Ectodermal cell (in vitro differentiated cells): ENCODE measurements at regions not wholly inside any gene's neighbourhood (a gene's known extent, or its start where the extent isn't known, plus 50 kb on each side); places are given as distances from the start of the nearest gene placed in this dataset.
"Not testable (repeated sequence)": the region's sequence is repeated elsewhere in the genome, so short reads cannot be mapped to it uniquely, and the experiment has no call there.

Experiments used
- H3K27ac ChIP-seq: 2 replicates; pipeline ENCODE4 v1.7.0; 2013; ENCODE audit warnings: mild to moderate bottlenecking, low read depth, low read length; ENCODE audit not compliant: insufficient read depth, poor library complexity, severe bottlenecking
- H3K27me3 ChIP-seq: 2 replicates; pipeline ENCODE4 v1.7.0; 2013; ENCODE audit warnings: mild to moderate bottlenecking, low read length; ENCODE audit not compliant: insufficient read depth, control insufficient read depth, poor library complexity, severe bottlenecking
- H3K36me3 ChIP-seq: one replicate; pipeline ENCODE4 v1.7.0; 2013; ENCODE audit warnings: low read length; ENCODE audit not compliant: control insufficient read depth, insufficient read depth
- H3K4me1 ChIP-seq: one replicate; pipeline ENCODE4 v1.7.0; 2013; ENCODE audit warnings: low read length; ENCODE audit not compliant: control insufficient read depth, insufficient read depth
- H3K4me3 ChIP-seq: 2 replicates; pipeline ENCODE4 v1.7.0; 2013; ENCODE audit warnings: low read depth, low read length, control low read depth; ENCODE audit not compliant: insufficient read depth
- H3K9me3 ChIP-seq: 2 replicates; pipeline ENCODE4 v1.7.0; 2013; ENCODE audit warnings: mild to moderate bottlenecking, low read length, moderate library complexity; ENCODE audit not compliant: control insufficient read depth
- WGBS, 2 experiments: methylation state at CpG; one replicate each; pipeline ENCODE4 v1.1.7; 2013; ENCODE audit warnings: missing lambda C conversion rate in 2 of 2; 5-methylcytosine and 5-hydroxymethylcytosine counted together

DNA sequence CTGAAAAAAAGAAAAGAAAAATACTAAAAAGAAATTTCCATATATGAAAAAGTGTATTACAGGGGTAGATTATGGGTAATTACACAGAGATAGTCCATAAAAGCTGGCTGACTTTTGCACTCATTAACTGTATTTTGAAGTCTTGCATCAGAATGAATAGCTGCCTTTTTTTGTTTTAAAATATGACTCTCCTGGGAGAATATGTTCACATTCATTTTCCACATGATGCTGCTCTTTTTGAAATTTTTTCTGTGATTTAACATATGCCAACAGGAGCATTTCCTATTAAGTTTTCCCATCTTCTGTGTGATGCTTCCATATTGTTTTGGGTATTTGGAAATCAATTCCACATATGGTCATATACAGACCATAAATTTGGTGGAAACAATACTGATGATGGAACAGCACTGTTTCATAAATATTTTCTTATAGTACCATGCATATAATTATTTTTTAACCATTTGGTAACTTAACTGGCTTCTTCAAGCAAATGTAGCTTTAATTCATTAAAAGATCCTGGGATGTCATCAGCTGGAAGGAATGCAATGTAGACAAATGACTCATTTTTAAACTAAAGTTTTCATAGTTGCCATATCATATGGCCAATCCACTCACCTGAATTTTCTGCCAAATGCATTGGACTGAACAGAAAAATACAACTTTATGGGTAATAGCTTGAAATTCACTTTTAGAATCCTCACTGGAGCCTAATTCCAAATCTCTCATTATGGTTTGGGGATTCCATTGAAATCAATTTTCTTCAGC, 313.9 kb upstream of the GLI3 start:
- no peak overlapping the region for H3K27ac ChIP-seq
- H3K27me3 ChIP-seq, result no peaks in the 10 kb centered on the region
- no peak overlapping the region for H3K4me3 ChIP-seq
- H3K36me3 ChIP-seq, result peaks cover 3% of the 10 kb centered on the region
- no peaks in the 10 kb centered on the region for H3K4me1 ChIP-seq
- no peaks in the 10 kb centered on the region for H3K9me3 ChIP-seq

DNA sequence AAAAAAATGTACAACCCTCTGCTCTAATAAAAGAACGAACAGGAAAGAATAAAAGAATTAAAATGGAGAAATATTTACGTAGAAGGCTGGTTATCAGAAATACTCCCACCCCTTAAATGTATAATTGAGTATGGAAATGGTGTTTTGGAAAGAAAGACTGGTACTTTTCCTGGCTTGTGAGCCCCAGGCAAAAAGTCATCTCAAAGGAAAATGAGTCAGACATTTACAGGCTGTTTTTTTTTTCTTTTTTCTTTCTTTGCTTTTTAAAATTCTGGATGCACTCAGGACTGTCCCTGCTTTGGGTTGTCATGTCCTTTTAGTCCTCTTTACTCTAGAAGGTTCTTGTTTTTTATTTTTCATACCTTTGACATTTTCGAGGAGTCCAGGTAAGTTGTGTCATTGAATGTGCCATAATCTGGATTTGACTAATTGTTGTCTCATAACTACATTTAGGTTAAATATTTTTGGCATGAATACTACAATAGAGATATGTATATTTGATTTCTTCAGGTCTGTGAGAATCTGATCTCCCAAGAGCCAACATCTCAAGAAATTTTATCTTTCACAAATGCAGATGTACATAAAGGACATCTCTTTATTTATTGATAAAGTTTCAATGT, 313.0 kb upstream of the GLI3 start:
- WGBS, 2 experiments, result 80 to 96% methylated on average over 1 to 3 of the region's 3 CpGs
- peaks cover 3% of the 10 kb centered on the region for H3K36me3 ChIP-seq
- H3K27me3 ChIP-seq, result no peaks in the 10 kb centered on the region
- no peaks in the 10 kb centered on the region for H3K9me3 ChIP-seq
- H3K4me3 ChIP-seq, result no peak overlapping the region
- H3K4me1 ChIP-seq, result no peaks in the 10 kb centered on the region
- no peak overlapping the region for H3K27ac ChIP-seq

DNA sequence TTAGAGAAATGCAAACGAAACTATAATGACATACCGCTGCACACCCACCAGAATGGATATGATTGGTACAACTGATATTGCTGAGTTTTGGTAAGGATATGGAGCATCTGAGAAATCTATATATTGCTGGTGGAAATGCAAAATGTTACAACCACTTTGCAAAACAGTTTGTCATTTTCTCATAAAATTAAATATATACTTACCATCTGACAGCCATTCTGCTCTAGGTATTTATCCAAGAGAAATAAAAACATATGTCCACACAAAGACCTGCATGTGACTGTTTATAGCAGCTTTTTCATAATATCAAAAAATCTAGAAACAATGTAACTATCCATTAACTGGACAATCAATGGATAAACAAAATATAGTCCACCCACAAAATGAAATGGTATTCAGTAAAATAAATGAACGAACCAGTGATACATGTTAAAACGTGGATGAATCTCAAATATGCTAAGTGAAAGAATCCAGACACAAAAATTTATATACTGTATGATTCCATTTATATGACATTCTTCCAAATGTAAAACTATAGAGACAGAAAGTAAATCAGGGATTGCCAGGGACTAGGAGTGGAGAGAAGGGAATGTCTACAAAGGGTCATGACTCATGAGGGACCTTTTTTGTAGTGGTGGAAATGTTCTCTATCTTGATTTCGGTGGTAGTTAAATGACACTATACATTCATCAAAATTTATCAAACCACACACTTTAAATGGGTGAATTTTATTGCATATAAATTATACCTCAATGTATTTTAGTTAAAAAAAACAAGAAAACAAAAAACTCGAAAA, 312.0 kb upstream of the GLI3 start:
- Histone ChIP-seq H3K36me3 (peaks cover 3% of the 10 kb centered on the region), H3K4me3 (no peak overlapping the region), H3K27ac (no peak overlapping the region), H3K4me1 (no peaks in the 10 kb centered on the region), H3K27me3 (no peaks in the 10 kb centered on the region), H3K9me3 (no peaks in the 10 kb centered on the region)
- 96% methylated on average over 3 to 5 of the region's 6 CpGs for WGBS, 2 experiments

- Histone ChIP-seq H3K9me3 (no peaks in the 10 kb centered on the region), H3K27ac (no peak overlapping the region), H3K4me3 (no peak overlapping the region), H3K36me3 (no peaks in the 10 kb centered on the region), H3K27me3 (no peaks in the 10 kb centered on the region), H3K4me1 (no peaks in the 10 kb centered on the region)
- WGBS, 2 experiments, result 85 to 90% methylated on average over 1 of the region's 1 CpG
These were observed 308.2 kb upstream of the GLI3 start for GRCh38 chr7:42545049-42545724.

- H3K36me3 ChIP-seq, result no peaks in the 10 kb centered on the region
- no peaks in the 10 kb centered on the region for H3K27me3 ChIP-seq
- no peak overlapping the region for H3K4me3 ChIP-seq
- 93% methylated on average over 4 of the region's 4 CpGs for WGBS, 2 experiments
- H3K4me1 ChIP-seq, result no peaks in the 10 kb centered on the region
- no peaks in the 10 kb centered on the region for H3K9me3 ChIP-seq
- no peak overlapping the region for H3K27ac ChIP-seq
These were observed 306.9 kb upstream of the GLI3 start for GRCh38 chr7:42543953-42544352.

DNA sequence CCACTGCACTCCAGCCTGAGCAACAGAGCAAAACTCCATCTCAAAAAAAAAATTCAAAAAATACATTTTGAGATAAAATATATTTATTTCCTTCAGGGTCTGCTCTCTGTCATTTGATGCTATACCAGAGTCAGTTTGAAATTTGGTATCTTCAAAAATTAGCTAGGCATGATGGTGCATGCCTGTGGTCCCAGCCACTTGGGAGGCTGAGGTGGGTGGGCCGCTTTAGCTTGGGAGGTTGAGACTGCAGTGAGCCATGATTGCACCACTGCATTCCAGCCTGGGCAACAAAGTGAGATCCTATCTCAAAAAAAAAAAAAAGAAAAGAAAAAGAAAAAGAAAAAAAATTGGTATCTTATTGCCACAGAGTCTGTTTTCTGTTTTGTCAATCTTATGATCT, 305.4 kb upstream of the GLI3 start:
- not testable (repeated sequence) for H3K4me3 ChIP-seq, H3K4me1 ChIP-seq, H3K36me3 ChIP-seq, H3K27me3 ChIP-seq, H3K27ac ChIP-seq, H3K9me3 ChIP-seq
- 86 to 94% methylated on average over 1 of the region's 1 CpG for WGBS, 2 experiments

GRCh38 chr7:42534441-42534840, 297.4 kb upstream of the GLI3 start:
- Histone ChIP-seq H3K4me1 (no peaks in the 10 kb centered on the region), H3K27me3 (no peaks in the 10 kb centered on the region), H3K36me3 (no peaks in the 10 kb centered on the region), H3K4me3 (no peak overlapping the region), H3K9me3 (peaks cover 4% of the 10 kb centered on the region), H3K27ac (no peak overlapping the region)
- WGBS, 2 experiments, result 89 to 100% methylated on average over 1 of the region's 1 CpG

DNA sequence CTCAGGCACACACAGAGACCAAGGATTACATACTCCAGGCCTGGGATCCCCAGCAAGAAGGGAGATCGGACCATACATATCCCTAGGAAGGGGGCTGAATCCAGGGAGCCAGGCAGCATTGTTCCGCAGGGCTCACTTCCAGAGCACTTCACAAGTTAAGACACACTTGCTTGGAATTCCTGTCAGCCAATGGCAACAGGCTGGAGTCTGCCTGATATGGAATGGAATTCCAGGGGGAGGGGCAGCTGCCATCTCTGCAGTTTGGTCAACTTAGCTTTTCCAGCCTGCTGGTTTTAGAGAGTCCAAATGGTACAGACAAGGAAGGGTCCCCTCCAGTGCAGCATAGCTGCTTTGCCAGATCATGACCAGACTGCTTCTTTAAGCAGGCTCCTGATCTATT, 290.0 kb upstream of the GLI3 start:
- Histone ChIP-seq H3K9me3 (peaks cover 4% of the 10 kb centered on the region), H3K27ac (no peak overlapping the region), H3K36me3 (no peaks in the 10 kb centered on the region), H3K4me1 (no peaks in the 10 kb centered on the region), H3K4me3 (no peak overlapping the region), H3K27me3 (no peaks in the 10 kb centered on the region)
- 79 to 90% methylated on average over 2 of the region's 2 CpGs for WGBS, 2 experiments

- Histone ChIP-seq H3K9me3 (no peaks in the 10 kb centered on the region), H3K4me3 (no peak overlapping the region), H3K4me1 (no peaks in the 10 kb centered on the region), H3K36me3 (no peaks in the 10 kb centered on the region), H3K27ac (no peak overlapping the region), H3K27me3 (no peaks in the 10 kb centered on the region)
- 83 to 88% methylated on average over 18 to 19 of the region's 19 CpGs for WGBS, 2 experiments
These were observed 285.4 kb upstream of the GLI3 start for GRCh38 chr7:42522227-42522991.
